ENCODE measurements at regions not wholly inside any gene's neighbourhood (a gene's known extent, or its start where the extent isn't known, plus 50 kb on each side); places are given as distances from the start of the nearest gene placed in this dataset.

DNA sequence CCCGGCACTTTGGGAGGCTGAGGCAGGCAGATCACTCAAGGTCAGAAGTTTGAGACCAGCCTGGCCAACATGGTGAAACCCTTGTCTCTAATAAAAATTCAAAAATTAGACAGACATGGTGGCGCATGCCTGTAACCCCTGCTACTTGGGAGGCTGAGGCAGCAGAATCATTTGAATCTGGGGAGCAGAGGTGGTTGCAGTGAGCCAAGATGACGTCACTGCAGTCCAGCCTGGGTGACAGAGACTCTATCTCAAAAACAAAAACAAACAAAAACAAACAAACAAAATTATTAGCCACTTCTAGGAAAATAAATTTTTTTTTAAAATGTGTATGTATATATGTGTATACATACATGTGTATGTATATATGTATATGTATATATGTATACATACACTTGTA, 320.3 kb upstream of the ADGRL4 start:
- Histone ChIP-seq H3K36me3 (ENCODE audit: insufficient read depth, low read length) (no peaks in the 10 kb centered on the region), H3K4me3 (ENCODE audit: low read length) (no peak overlapping the region), H3K9me2 (ENCODE audit: insufficient read depth, low read length) (no peaks in the 10 kb centered on the region), H3K9me3 (ENCODE audit: low read length) (no peaks in the 10 kb centered on the region), H3K27ac (ENCODE audit: low read length) (no peak overlapping the region), H3K79me2 (replicated peaks; ENCODE audit: insufficient read depth, low read length) (no peaks in the 10 kb centered on the region), H3K4me2 (ENCODE audit: low read length) (no peak overlapping the region), H3K27me3 (ENCODE audit: insufficient read depth, low read depth, low read length) (no peaks in the 10 kb centered on the region), H4K20me1 (ENCODE audit: insufficient read depth) (no peaks in the 10 kb centered on the region), H3K9ac (ENCODE audit: low read length) (no peak overlapping the region), H3F3A (ENCODE audit: insufficient read depth, low read length, poor library complexity, severe bottlenecking) (no peaks in the 10 kb centered on the region), H2AFZ (ENCODE audit: low read depth, low read length) (no peak overlapping the region)
- TF ChIP-seq EP300 (conservative IDR thresholded peaks at IDR 0.05; ENCODE audit: poor library complexity, severe bottlenecking) (no peak), TAF1 (IDR thresholded peaks at IDR 0.05; ENCODE audit: low read depth) (no peak), EZH2 (IDR thresholded peaks at IDR 0.05; ENCODE audit: borderline replicate concordance, insufficient read depth, low read length, poor library complexity, severe bottlenecking) (no peak), POLR2AphosphoS5 (IDR thresholded peaks at IDR 0.05) (no peak), RAD21 (conservative IDR thresholded peaks at IDR 0.05) (no peak), SMC3 (conservative IDR thresholded peaks at IDR 0.05; ENCODE audit: poor library complexity) (no peak), MXI1 (conservative IDR thresholded peaks at IDR 0.05; ENCODE audit: poor library complexity, severe bottlenecking) (no peak)
- TF ChIP-seq, protein P1, sequence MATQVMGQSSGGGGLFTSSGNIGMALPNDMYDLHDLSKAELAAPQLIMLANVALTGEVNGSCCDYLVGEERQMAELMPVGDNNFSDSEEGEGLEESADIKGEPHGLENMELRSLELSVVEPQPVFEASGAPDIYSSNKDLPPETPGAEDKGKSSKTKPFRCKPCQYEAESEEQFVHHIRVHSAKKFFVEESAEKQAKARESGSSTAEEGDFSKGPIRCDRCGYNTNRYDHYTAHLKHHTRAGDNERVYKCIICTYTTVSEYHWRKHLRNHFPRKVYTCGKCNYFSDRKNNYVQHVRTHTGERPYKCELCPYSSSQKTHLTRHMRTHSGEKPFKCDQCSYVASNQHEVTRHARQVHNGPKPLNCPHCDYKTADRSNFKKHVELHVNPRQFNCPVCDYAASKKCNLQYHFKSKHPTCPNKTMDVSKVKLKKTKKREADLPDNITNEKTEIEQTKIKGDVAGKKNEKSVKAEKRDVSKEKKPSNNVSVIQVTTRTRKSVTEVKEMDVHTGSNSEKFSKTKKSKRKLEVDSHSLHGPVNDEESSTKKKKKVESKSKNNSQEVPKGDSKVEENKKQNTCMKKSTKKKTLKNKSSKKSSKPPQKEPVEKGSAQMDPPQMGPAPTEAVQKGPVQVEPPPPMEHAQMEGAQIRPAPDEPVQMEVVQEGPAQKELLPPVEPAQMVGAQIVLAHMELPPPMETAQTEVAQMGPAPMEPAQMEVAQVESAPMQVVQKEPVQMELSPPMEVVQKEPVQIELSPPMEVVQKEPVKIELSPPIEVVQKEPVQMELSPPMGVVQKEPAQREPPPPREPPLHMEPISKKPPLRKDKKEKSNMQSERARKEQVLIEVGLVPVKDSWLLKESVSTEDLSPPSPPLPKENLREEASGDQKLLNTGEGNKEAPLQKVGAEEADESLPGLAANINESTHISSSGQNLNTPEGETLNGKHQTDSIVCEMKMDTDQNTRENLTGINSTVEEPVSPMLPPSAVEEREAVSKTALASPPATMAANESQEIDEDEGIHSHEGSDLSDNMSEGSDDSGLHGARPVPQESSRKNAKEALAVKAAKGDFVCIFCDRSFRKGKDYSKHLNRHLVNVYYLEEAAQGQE (IDR thresholded peaks at IDR 0.05; ENCODE audit: borderline replicate concordance): no peak
- TF ChIP-seq, protein P2, sequence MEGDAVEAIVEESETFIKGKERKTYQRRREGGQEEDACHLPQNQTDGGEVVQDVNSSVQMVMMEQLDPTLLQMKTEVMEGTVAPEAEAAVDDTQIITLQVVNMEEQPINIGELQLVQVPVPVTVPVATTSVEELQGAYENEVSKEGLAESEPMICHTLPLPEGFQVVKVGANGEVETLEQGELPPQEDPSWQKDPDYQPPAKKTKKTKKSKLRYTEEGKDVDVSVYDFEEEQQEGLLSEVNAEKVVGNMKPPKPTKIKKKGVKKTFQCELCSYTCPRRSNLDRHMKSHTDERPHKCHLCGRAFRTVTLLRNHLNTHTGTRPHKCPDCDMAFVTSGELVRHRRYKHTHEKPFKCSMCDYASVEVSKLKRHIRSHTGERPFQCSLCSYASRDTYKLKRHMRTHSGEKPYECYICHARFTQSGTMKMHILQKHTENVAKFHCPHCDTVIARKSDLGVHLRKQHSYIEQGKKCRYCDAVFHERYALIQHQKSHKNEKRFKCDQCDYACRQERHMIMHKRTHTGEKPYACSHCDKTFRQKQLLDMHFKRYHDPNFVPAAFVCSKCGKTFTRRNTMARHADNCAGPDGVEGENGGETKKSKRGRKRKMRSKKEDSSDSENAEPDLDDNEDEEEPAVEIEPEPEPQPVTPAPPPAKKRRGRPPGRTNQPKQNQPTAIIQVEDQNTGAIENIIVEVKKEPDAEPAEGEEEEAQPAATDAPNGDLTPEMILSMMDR (IDR thresholded peaks at IDR 0.05; ENCODE audit: poor library complexity, severe bottlenecking): no peak

DNA sequence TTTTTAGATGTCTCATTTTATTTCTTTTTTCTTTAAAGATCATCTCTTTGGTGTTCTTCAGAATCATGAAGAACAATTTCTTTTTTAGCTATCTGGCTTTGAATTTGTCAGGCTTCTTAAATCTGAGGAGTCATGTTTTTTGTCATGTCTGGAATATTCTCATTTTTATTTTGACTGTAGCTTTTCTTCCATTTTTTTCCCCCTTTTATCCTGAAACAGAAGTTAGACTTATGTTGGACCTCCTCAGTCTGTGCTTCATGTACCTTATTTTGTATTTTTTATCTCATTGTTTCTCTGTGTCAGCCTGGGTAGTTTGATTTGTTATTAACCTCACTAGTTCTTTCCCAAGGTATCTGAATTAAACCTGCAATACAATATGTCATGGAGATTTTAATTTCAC, 319.2 kb upstream of the ADGRL4 start:
- Histone ChIP-seq H3K4me2 (ENCODE audit: low read length) (no peak overlapping the region), H3K9me3 (ENCODE audit: low read length) (no peaks in the 10 kb centered on the region), H3K27me3 (ENCODE audit: insufficient read depth, low read depth, low read length) (no peaks in the 10 kb centered on the region), H4K20me1 (ENCODE audit: insufficient read depth) (no peaks in the 10 kb centered on the region), H3K9me2 (ENCODE audit: insufficient read depth, low read length) (no peaks in the 10 kb centered on the region), H3K36me3 (ENCODE audit: insufficient read depth, low read length) (no peaks in the 10 kb centered on the region), H3K4me3 (ENCODE audit: low read length) (no peak overlapping the region), H3K27ac (ENCODE audit: low read length) (no peak overlapping the region), H3F3A (ENCODE audit: insufficient read depth, low read length, poor library complexity, severe bottlenecking) (no peaks in the 10 kb centered on the region), H2AFZ (ENCODE audit: low read depth, low read length) (no peak overlapping the region), H3K9ac (ENCODE audit: low read length) (no peak overlapping the region), H3K79me2 (replicated peaks; ENCODE audit: insufficient read depth, low read length) (no peaks in the 10 kb centered on the region)
- TF ChIP-seq TAF1 (IDR thresholded peaks at IDR 0.05; ENCODE audit: low read depth) (no peak), RAD21 (conservative IDR thresholded peaks at IDR 0.05) (no peak), EP300 (conservative IDR thresholded peaks at IDR 0.05; ENCODE audit: poor library complexity, severe bottlenecking) (no peak), SMC3 (conservative IDR thresholded peaks at IDR 0.05; ENCODE audit: poor library complexity) (no peak), MXI1 (conservative IDR thresholded peaks at IDR 0.05; ENCODE audit: poor library complexity, severe bottlenecking) (no peak), EZH2 (IDR thresholded peaks at IDR 0.05; ENCODE audit: borderline replicate concordance, insufficient read depth, low read length, poor library complexity, severe bottlenecking) (no peak), POLR2AphosphoS5 (IDR thresholded peaks at IDR 0.05) (no peak)
- TF ChIP-seq, protein P1 (IDR thresholded peaks at IDR 0.05; ENCODE audit: borderline replicate concordance): no peak
- TF ChIP-seq, protein P2 (IDR thresholded peaks at IDR 0.05; ENCODE audit: poor library complexity, severe bottlenecking): no peak

Data from neural cell (in vitro differentiated cells).